Epithelial cell of esophagus (primary cell): ENCODE measurements at regions not wholly inside any gene's neighbourhood (a gene's known extent, or its start where the extent isn't known, plus 50 kb on each side); places are given as distances from the start of the nearest gene placed in this dataset.

ENCODE experiments used
- DNase-seq: peaks from one replicate; pipeline ENCODE4 v3.0.0; 2010; ENCODE audit warnings: low read depth
- H3K4me3 ChIP-seq: 2 replicates; pipeline ENCODE4 v1.5.1; 2011; ENCODE audit warnings: mild to moderate bottlenecking, low read length, control low read depth
- TF ChIP-seq, protein P1 (sequence below): IDR thresholded peaks from 2 replicates; pipeline ENCODE4 v1.5.1; 2011; ENCODE audit warnings: low read depth, mild to moderate bottlenecking, low read length, control low read depth, inconsistent platforms; ENCODE audit not compliant: insufficient read depth; ENCODE audit errors: missing control alignments

DNA sequence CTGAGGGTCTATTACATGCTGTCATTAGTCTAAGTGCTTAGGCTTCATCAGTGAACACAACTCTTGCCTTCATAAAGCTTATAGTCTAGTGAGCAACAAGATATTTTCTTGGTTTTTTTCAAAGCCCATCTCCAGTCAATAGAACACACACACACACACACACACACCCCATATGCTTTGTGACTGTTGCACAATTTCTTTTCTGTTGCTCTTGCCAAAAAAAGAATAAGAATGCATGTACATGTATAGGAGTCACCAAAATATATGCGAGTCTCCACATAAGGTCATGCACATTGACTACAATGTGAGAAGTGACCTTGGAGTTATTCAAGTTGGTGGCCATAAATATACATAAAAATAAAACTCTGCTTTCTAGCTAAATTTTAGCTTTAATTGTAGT lies 351.5 kb upstream of the TLE4 start:
- H3K4me3 ChIP-seq = no peak overlapping the region
- DNase-seq = peak; percentile 4
- TF ChIP-seq, protein P1, sequence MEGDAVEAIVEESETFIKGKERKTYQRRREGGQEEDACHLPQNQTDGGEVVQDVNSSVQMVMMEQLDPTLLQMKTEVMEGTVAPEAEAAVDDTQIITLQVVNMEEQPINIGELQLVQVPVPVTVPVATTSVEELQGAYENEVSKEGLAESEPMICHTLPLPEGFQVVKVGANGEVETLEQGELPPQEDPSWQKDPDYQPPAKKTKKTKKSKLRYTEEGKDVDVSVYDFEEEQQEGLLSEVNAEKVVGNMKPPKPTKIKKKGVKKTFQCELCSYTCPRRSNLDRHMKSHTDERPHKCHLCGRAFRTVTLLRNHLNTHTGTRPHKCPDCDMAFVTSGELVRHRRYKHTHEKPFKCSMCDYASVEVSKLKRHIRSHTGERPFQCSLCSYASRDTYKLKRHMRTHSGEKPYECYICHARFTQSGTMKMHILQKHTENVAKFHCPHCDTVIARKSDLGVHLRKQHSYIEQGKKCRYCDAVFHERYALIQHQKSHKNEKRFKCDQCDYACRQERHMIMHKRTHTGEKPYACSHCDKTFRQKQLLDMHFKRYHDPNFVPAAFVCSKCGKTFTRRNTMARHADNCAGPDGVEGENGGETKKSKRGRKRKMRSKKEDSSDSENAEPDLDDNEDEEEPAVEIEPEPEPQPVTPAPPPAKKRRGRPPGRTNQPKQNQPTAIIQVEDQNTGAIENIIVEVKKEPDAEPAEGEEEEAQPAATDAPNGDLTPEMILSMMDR = no peak

- no peak for DNase-seq
- no peak overlapping the region for H3K4me3 ChIP-seq
- TF ChIP-seq, protein P1 = no peak
These were observed 351.1 kb upstream of the TLE4 start for GRCh38 chr9:79220666-79221065.

- H3K4me3 ChIP-seq = no peak overlapping the region
- DNase-seq = peak; percentile 96
- TF ChIP-seq, protein P1 = no peak
These were observed 350.7 kb upstream of the TLE4 start for GRCh38 chr9:79221084-79221483.

DNA sequence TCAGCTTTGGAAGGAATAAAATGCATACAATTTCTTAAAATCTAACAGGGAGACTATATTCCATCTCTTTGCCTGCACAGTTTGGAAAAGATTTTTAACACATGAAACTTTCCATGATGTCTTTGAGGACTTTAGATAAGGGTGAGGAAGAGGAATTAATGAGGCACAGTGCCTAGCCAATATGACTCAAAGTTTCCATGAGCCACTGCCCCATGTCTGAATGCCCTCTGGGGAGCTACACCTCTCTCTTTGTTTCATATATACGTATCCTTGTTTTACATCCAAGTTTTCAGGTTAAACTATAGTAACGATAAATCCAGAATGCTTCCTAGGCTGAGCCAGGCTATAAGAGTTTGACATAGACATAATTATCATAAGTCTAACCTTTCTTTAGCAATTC lies 349.3 kb upstream of the TLE4 start:
- TF ChIP-seq, protein P1 = no peak
- H3K4me3 ChIP-seq = no peak overlapping the region
- DNase-seq = peak; percentile 39

- TF ChIP-seq, protein P1 = no peak
- H3K4me3 ChIP-seq = no peak overlapping the region
- DNase-seq = peak; percentile 93
These were observed 346.9 kb upstream of the TLE4 start for GRCh38 chr9:79224672-79225433.

DNA sequence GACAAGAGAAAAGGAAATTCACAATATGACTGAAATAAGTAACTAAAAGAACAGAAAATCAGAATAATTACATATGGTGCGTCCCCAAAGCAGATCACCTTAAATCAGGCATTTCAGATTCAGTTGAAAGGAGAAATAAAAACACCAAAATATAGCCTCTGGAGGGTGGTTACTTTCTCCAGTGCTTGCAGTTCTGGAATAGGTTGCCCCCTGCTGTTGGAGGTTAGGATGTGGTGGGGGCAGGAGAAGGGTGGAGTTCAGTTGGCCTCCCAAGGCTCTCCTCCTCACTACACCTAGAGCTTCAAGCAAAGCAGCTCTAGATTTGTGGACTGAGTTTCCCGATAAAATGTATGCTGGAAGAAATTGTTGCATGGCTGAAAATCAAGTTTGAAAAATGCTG lies 338.2 kb upstream of the TLE4 start:
- no peak overlapping the region for H3K4me3 ChIP-seq

More for the DNA sequence above, 338.2 kb upstream of the TLE4 start:
- TF ChIP-seq, protein P1 = peak; percentile 53
- peak; percentile 67 for DNase-seq
